GM12878 (cell line): ENCODE measurements at regions not wholly inside any gene's neighbourhood (a gene's known extent, or its start where the extent isn't known, plus 50 kb on each side); places are given as distances from the start of the nearest gene placed in this dataset.

Source experiments
- ATAC-seq: fragments of 200-7000 bp; cut with Tn5 transposase; 3 replicates; pipeline ENCODE4 v1.9.1; 2020; ENCODE audit warnings: mild to moderate bottlenecking, moderate library complexity
- BruUV-seq: library from RNA; stranded (reverse); fragments of 400-500 nt; replicated peaks from 2 replicates; lab custom pipeline; 2021; lab: Mats Ljungman, UMichigan
- CTCF ChIA-PET: fragments of 300-600 bp; sonication (Branson Sonifier 250); formaldehyde crosslinking; extraction: SDS; loops from one replicate; lab custom pipeline; 2021; ENCODE audit warnings: inconsistent platforms; lab: Yijun Ruan, JAX
- POLR2A ChIA-PET: fragments of 350-600 bp; formaldehyde crosslinking; extraction: SDS; loops from one replicate; lab custom pipeline; 2021; ENCODE audit warnings: inconsistent platforms; lab: Charles Lee
- RAD21 ChIA-PET: fragments of 300-600 bp; sonication (Branson Sonifier 250); formaldehyde crosslinking; loops from one replicate; lab custom pipeline; 2023; ENCODE audit warnings: antibody characterized with exemption; ENCODE audit not compliant: unreplicated experiment; lab: Charles Lee
- SMC1A ChIA-PET: fragments of 300-600 bp; sonication (Branson Sonifier 250); formaldehyde crosslinking; loops from one replicate; lab custom pipeline; 2023; ENCODE audit not compliant: unreplicated experiment, uncharacterized antibody; lab: Charles Lee
- DNase-seq: peaks from one replicate; pipeline ENCODE4 v3.0.0-alpha.2; 2011; ENCODE audit warnings: low read depth, low spot score
- FAIRE-seq: peaks from 3 replicates; lab custom pipeline; 2011; peaks lifted over from hg19 to GRCh38; lab: Jason Lieb, UNC
- H2AFZ ChIP-seq: 2 replicates; pipeline ENCODE4 v1.6.0; 2011; ENCODE audit warnings: low read depth, low read length, control low read depth; ENCODE audit not compliant: control insufficient read depth
- H3K27ac ChIP-seq: 2 replicates; pipeline ENCODE4 v1.5.1; 2011; ENCODE audit warnings: control low read depth; ENCODE audit not compliant: control insufficient read depth, insufficient read depth
- H3K27me3 ChIP-seq, 2 experiments: replicated peaks in 1 of 2; 2 replicates each; pipeline versions ENCODE4 v1.6.0 to v1.6.1; 2011; ENCODE audit warnings: low read length in 1 of 2; ENCODE audit not compliant: control insufficient read depth in 2 of 2, insufficient read depth in 2 of 2
- H3K36me3 ChIP-seq, 2 experiments: 2 replicates each; pipeline ENCODE4 v1.5.1; 2011; ENCODE audit warnings: low read length in 1 of 2; ENCODE audit not compliant: control insufficient read depth in 2 of 2, insufficient read depth in 2 of 2
- H3K4me1 ChIP-seq: 2 replicates; pipeline ENCODE4 v1.6.1; 2011; ENCODE audit warnings: mild to moderate bottlenecking, low read length, moderate library complexity, mixed read lengths; ENCODE audit not compliant: control insufficient read depth, insufficient read depth
- H3K4me2 ChIP-seq: 2 replicates; pipeline ENCODE4 v1.6.0; 2011; ENCODE audit warnings: control low read depth; ENCODE audit not compliant: control insufficient read depth, insufficient read depth
- H3K4me3 ChIP-seq: fragments of 200-600 bp; sonication (generic); 2 replicates; pipeline ENCODE4 v1.5.1; 2016
- H3K79me2 ChIP-seq: 2 replicates; pipeline ENCODE4 v1.6.0; 2011; ENCODE audit warnings: low read length; ENCODE audit not compliant: control insufficient read depth, insufficient read depth
- H3K9ac ChIP-seq: 2 replicates; pipeline ENCODE4 v1.8.0; 2011; ENCODE audit warnings: low read length, control low read depth, mixed read lengths; ENCODE audit not compliant: control insufficient read depth, insufficient read depth
- H3K9me3 ChIP-seq: replicated peaks from 3 replicates; pipeline ENCODE4 v1.5.1; 2011; ENCODE audit warnings: mild to moderate bottlenecking, low read length; ENCODE audit not compliant: control insufficient read depth, insufficient read depth
- H4K20me1 ChIP-seq: 2 replicates; pipeline ENCODE4 v1.6.0; 2011; ENCODE audit not compliant: control insufficient read depth, insufficient read depth
- CBX3 ChIP-seq: fragments of 200-600 bp; sonication (generic); IDR thresholded peaks from 2 replicates; pipeline ENCODE4 v1.6.1; 2016; ENCODE audit warnings: low read depth, borderline replicate concordance
- EGR1 ChIP-seq, 2 experiments: IDR thresholded peaks; 1 replicate in 1 of 2; 2 replicates in 1 of 2; pipeline ENCODE4 v1.6.1; 2011 to 2012; ENCODE audit warnings: low read depth in 2 of 2, low read length in 2 of 2, borderline replicate concordance in 1 of 2, mild to moderate bottlenecking in 1 of 2, moderate library complexity in 1 of 2
- EP300 ChIP-seq, 2 experiments: fragments of 150-350 bp in 1 of 2; IDR thresholded peaks; 2 replicates each; pipeline ENCODE4 v1.6.1; 2011 to 2012; ENCODE audit warnings: low read depth in 2 of 2, low read length in 2 of 2, borderline replicate concordance in 1 of 2, improper control_type of control experiment in 1 of 2, inconsistent platforms in 1 of 2; ENCODE audit not compliant: control insufficient read depth in 1 of 2
- JUNB ChIP-seq: IDR thresholded peaks from 2 replicates; pipeline ENCODE4 v1.6.1; 2016; ENCODE audit warnings: antibody characterized with exemption, mild to moderate bottlenecking
- NFYA ChIP-seq: IDR thresholded peaks from 2 replicates; pipeline ENCODE4 v1.6.1; 2011; ENCODE audit warnings: low read depth, mild to moderate bottlenecking, low read length, improper control_type of control experiment, borderline replicate concordance
- RCOR1 ChIP-seq: conservative IDR thresholded peaks from 2 replicates; pipeline ENCODE4 v1.6.1; 2012; ENCODE audit warnings: low read depth, low read length, improper control_type of control experiment
- RFX5 ChIP-seq: IDR thresholded peaks from 2 replicates; pipeline ENCODE4 v1.6.1; 2011; ENCODE audit warnings: low read depth, low read length, improper control_type of control experiment
- SIX5 ChIP-seq: IDR thresholded peaks from 2 replicates; pipeline ENCODE4 v1.6.1; 2011; ENCODE audit warnings: mild to moderate bottlenecking, low read depth, low read length, moderate library complexity; ENCODE audit not compliant: severe bottlenecking
- SRF ChIP-seq, 2 experiments: IDR thresholded peaks; 2 replicates each; pipeline ENCODE4 v1.6.1; 2011; ENCODE audit warnings: low read depth in 2 of 2, low read length in 2 of 2, mild to moderate bottlenecking in 1 of 2, moderate library complexity in 1 of 2
- SUPT20H ChIP-seq: IDR thresholded peaks from 2 replicates; pipeline ENCODE4 v1.6.1; 2011; ENCODE audit warnings: low read depth, mild to moderate bottlenecking, low read length, moderate library complexity, borderline replicate concordance; ENCODE audit not compliant: control insufficient read depth
- whole genome bisulfite sequencing: methylation state at CpG from one replicate; pipeline ENCODE4 v1.1.6; 2016; ENCODE audit warnings: low lambda C conversion rate; ENCODE audit not compliant: insufficient replicate concordance, insufficient coverage; ENCODE audit errors: missing lambda C conversion rate; 5-methylcytosine and 5-hydroxymethylcytosine counted together
- in situ Hi-C: fragments of 300-500 bp; cut with MboI; formaldehyde crosslinking; loops from 9 replicates; pipeline ENCODE4 v1.14.3; 2018; ENCODE audit warnings: mixed read lengths
- intact Hi-C: fragments of 100-400 bp; cut with micrococcal nuclease; formaldehyde crosslinking; loops from one replicate; pipeline ENCODE4 v1.14.2; 2022; ENCODE audit not compliant: unreplicated experiment
- TF ChIP-seq, protein P1 (sequence below): fragments of 450-650 bp; IDR thresholded peaks from 2 replicates; pipeline ENCODE4 v1.6.1; 2018; ENCODE audit warnings: borderline replicate concordance, mild to moderate bottlenecking; ENCODE audit not compliant: partially characterized antibody
- TF ChIP-seq, protein P2 (sequence below): fragments of 450-650 bp; IDR thresholded peaks from 2 replicates; pipeline ENCODE4 v1.6.1; 2014; ENCODE audit warnings: mild to moderate bottlenecking

DNA sequence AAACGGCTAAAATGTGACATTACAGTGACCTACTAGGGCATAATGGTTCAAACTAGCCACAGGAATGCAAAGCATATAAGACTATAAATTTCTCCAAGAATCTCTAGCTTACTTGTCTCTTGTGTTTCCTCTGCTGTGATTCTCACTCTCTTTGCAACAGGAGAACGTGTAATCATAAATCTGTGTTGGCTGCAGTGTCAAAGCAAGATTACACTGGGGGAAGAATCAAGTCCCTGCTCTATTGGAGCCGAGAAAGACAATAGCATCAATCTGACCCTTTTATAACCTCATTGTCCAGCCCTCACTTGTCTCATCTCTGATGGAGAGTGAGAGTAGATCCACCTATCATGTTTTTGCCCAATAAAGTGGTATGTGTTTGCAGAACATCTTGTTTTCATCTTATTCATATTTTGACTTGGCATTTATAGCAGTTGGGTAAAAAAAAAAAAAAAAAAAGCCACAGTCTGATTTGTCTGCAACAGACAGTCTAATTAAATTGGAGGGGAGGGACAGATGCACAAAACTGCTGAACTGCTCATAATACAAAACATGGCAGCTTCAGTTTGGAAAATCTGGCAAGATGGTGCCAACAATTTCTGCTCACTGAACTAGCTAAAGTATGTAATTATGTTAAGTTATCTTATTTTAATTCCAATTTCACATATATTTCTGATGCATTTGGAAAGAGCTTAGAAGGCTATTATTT, 165.0 kb upstream of the GABRA2 start:
- H3K4me2 ChIP-seq: no peak overlapping the region
- POLR2A ChIA-PET: no interaction called here
- FAIRE-seq (no peak), ATAC-seq (no peak)
- H3K4me3 ChIP-seq: no peak overlapping the region
- H4K20me1 ChIP-seq: no peaks in the 10 kb centered on the region
- RAD21 ChIA-PET: no interaction called here
- intact Hi-C loops: no loop called here
- no TSS peak for BruUV-seq
- 2% methylated on average over 3 of the region's 3 CpGs for WGBS
- no peak overlapping the region for H2AFZ ChIP-seq
- SMC1A ChIA-PET: no interaction called here
- in situ Hi-C loops: no loop called here
- TF ChIP-seq EGR1 (IDR thresholded peaks at IDR 0.05; ENCODE audit: borderline replicate concordance in 1 of 2, low read depth in 2 of 2, low read length in 2 of 2) (no peak), RFX5 (no peak), SRF (IDR thresholded peaks at IDR 0.05; ENCODE audit: low read depth in 2 of 2, low read length in 2 of 2) (no peak), JUNB (no peak), SUPT20H (no peak), EP300 (IDR thresholded peaks at IDR 0.05; ENCODE audit: borderline replicate concordance in 1 of 2, control insufficient read depth in 1 of 2, low read depth in 2 of 2, low read length in 2 of 2) (no peak), NFYA (no peak), SIX5 (no peak), RCOR1 (no peak), CBX3 (no peak)
- TF ChIP-seq, protein P1, sequence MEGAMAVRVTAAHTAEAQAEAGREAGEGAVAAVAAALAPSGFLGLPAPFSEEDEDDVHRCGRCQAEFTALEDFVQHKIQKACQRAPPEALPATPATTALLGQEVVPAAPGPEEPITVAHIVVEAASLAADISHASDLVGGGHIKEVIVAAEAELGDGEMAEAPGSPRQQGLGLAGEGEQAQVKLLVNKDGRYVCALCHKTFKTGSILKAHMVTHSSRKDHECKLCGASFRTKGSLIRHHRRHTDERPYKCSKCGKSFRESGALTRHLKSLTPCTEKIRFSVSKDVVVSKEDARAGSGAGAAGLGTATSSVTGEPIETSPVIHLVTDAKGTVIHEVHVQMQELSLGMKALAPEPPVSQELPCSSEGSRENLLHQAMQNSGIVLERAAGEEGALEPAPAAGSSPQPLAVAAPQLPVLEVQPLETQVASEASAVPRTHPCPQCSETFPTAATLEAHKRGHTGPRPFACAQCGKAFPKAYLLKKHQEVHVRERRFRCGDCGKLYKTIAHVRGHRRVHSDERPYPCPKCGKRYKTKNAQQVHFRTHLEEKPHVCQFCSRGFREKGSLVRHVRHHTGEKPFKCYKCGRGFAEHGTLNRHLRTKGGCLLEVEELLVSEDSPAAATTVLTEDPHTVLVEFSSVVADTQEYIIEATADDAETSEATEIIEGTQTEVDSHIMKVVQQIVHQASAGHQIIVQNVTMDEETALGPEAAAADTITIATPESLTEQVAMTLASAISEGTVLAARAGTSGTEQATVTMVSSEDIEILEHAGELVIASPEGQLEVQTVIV: no peak
- TF ChIP-seq, protein P2, sequence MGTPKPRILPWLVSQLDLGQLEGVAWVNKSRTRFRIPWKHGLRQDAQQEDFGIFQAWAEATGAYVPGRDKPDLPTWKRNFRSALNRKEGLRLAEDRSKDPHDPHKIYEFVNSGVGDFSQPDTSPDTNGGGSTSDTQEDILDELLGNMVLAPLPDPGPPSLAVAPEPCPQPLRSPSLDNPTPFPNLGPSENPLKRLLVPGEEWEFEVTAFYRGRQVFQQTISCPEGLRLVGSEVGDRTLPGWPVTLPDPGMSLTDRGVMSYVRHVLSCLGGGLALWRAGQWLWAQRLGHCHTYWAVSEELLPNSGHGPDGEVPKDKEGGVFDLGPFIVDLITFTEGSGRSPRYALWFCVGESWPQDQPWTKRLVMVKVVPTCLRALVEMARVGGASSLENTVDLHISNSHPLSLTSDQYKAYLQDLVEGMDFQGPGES: no peak
- TF ChIP-seq, all 136 proteins: peak for 0
- Histone ChIP-seq H3K36me3 (no peaks in the 10 kb centered on the region), H3K4me1 (no peaks in the 10 kb centered on the region), H3K9me3 (no peaks in the 10 kb centered on the region), H3K79me2 (no peaks in the 10 kb centered on the region), H3K27me3 (no peaks in the 10 kb centered on the region), H3K9ac (no peak overlapping the region), H3K27ac (no peak overlapping the region)
- CTCF ChIA-PET: no interaction called here
- DNase-seq: no peak
